H9 (cell line): ENCODE measurements at regions not wholly inside any gene's neighbourhood (a gene's known extent, or its start where the extent isn't known, plus 50 kb on each side); places are given as distances from the start of the nearest gene placed in this dataset.

Experiments
- DNase-seq: peaks from one replicate; pipeline ENCODE4 v3.0.0-alpha.2; 2017
- H2AFZ ChIP-seq: one replicate; pipeline ENCODE4 v1.6.1; 2013; ENCODE audit warnings: mild to moderate bottlenecking, low read length, control low read depth, moderate library complexity
- H2AK5ac ChIP-seq: 2 replicates; pipeline ENCODE4 v1.6.1; 2013; ENCODE audit warnings: low read length, control low read depth, mixed read lengths; ENCODE audit not compliant: insufficient read length
- H2BK120ac ChIP-seq: one replicate; pipeline ENCODE4 v1.6.1; 2013; ENCODE audit warnings: low read depth, mild to moderate bottlenecking, low read length, control low read depth, inconsistent platforms; ENCODE audit not compliant: poor library complexity, severe bottlenecking
- H2BK12ac ChIP-seq: 2 replicates; pipeline ENCODE4 v1.6.1; 2013; ENCODE audit warnings: low read length, control low read depth, mixed read lengths, low read depth; ENCODE audit not compliant: insufficient read length
- H2BK15ac ChIP-seq: 2 replicates; pipeline ENCODE4 v1.6.1; 2013; ENCODE audit warnings: low read depth, low read length, control low read depth
- H2BK20ac ChIP-seq: one replicate; pipeline ENCODE4 v1.6.1; 2013; ENCODE audit warnings: low read depth, mild to moderate bottlenecking, low read length, control low read depth, inconsistent platforms; ENCODE audit not compliant: poor library complexity, severe bottlenecking
- H2BK5ac ChIP-seq: 2 replicates; pipeline ENCODE4 v1.6.1; 2013; ENCODE audit warnings: low read length, control low read depth, mixed read lengths; ENCODE audit not compliant: insufficient read length
- H3K14ac ChIP-seq: 2 replicates; pipeline ENCODE4 v1.6.1; 2013; ENCODE audit warnings: low read length, control low read depth; ENCODE audit not compliant: insufficient read depth
- H3K18ac ChIP-seq: 2 replicates; pipeline ENCODE4 v1.6.1; 2013; ENCODE audit warnings: low read depth, mild to moderate bottlenecking, mixed read lengths, low read length, control low read depth; ENCODE audit not compliant: insufficient read length
- H3K23ac ChIP-seq: 2 replicates; pipeline ENCODE4 v1.6.1; 2013; ENCODE audit warnings: low read length, control low read depth, mixed read lengths, low read depth; ENCODE audit not compliant: insufficient read length
- H3K23me2 ChIP-seq: 2 replicates; pipeline ENCODE4 v1.6.1; 2013; ENCODE audit warnings: low read depth, mild to moderate bottlenecking, mixed read lengths, low read length, control low read depth; ENCODE audit not compliant: insufficient read length, poor library complexity, severe bottlenecking
- H3K27ac ChIP-seq: 2 replicates; pipeline ENCODE4 v1.5.1; 2013; ENCODE audit warnings: low read length, control low read depth, mixed read lengths, low read depth; ENCODE audit not compliant: insufficient read length
- H3K27me3 ChIP-seq: 2 replicates; pipeline ENCODE4 v1.6.1; 2013; ENCODE audit warnings: low read length, control low read depth, inconsistent platforms; ENCODE audit not compliant: insufficient read depth
- H3K4ac ChIP-seq: 2 replicates; pipeline ENCODE4 v1.6.1; 2013; ENCODE audit warnings: low read depth, mild to moderate bottlenecking, control low read depth, inconsistent platforms, low read length, moderate library complexity
- H3K4me1 ChIP-seq: 2 replicates; pipeline ENCODE4 v1.6.1; 2013; ENCODE audit warnings: low read length, control low read depth, inconsistent platforms; ENCODE audit not compliant: insufficient read depth
- H3K4me2 ChIP-seq: 2 replicates; pipeline ENCODE4 v1.6.1; 2013; ENCODE audit warnings: low read length, control low read depth, mixed read lengths; ENCODE audit not compliant: insufficient read length, insufficient read depth
- H3K56ac ChIP-seq: 2 replicates; pipeline ENCODE4 v1.6.1; 2013; ENCODE audit warnings: low read depth, mild to moderate bottlenecking, mixed read lengths, low read length, control low read depth; ENCODE audit not compliant: insufficient read length
- H3K79me1 ChIP-seq: 2 replicates; pipeline ENCODE4 v1.6.1; 2013; ENCODE audit warnings: low read depth, mild to moderate bottlenecking, moderate library complexity, low read length, control low read depth, inconsistent platforms; ENCODE audit not compliant: insufficient read depth, poor library complexity, severe bottlenecking
- H3K79me2 ChIP-seq: 2 replicates; pipeline ENCODE4 v1.6.1; 2013; ENCODE audit warnings: low read length, control low read depth, inconsistent platforms; ENCODE audit not compliant: insufficient read depth
- H3K9ac ChIP-seq: 2 replicates; pipeline ENCODE4 v1.6.1; 2013; ENCODE audit warnings: low read length, control low read depth, mixed read lengths; ENCODE audit not compliant: insufficient read length; ENCODE audit errors: extremely low read depth
- H3K9me3 ChIP-seq: one replicate; pipeline ENCODE4 v1.6.1; 2013; ENCODE audit warnings: low read depth, low read length, inconsistent platforms; ENCODE audit not compliant: control insufficient read depth
- H3T11ph ChIP-seq: one replicate; pipeline ENCODE4 v1.6.1; 2013; ENCODE audit warnings: mild to moderate bottlenecking, low read length, control low read depth, inconsistent platforms
- H4K20me1 ChIP-seq: one replicate; pipeline ENCODE4 v1.6.1; 2013; ENCODE audit not compliant: control insufficient read depth, insufficient read length, insufficient read depth
- H4K5ac ChIP-seq: 2 replicates; pipeline ENCODE4 v1.6.1; 2013; ENCODE audit warnings: low read depth, mild to moderate bottlenecking, mixed read lengths, low read length, control low read depth; ENCODE audit not compliant: insufficient read length
- H4K8ac ChIP-seq: replicated peaks from 2 replicates; pipeline ENCODE4 v1.6.1; 2013; ENCODE audit warnings: low read length, control low read depth, mixed read lengths, low read depth; ENCODE audit not compliant: insufficient read length
- H4K91ac ChIP-seq: 2 replicates; pipeline ENCODE4 v1.6.1; 2013; ENCODE audit warnings: low read depth, mild to moderate bottlenecking, moderate library complexity, mixed read lengths, low read length, control low read depth; ENCODE audit not compliant: insufficient read length
- H3K27ac Mint-ChIP-seq, 3 experiments: 2 replicates in 2 of 3; 3 replicates in 1 of 3; pipeline ENCODE4 v1.8.0; 2020 to 2021; ENCODE audit warnings: mixed read lengths in 3 of 3, mild to moderate bottlenecking in 1 of 3, moderate library complexity in 1 of 3
- H3K27me3 Mint-ChIP-seq: 2 replicates; pipeline ENCODE4 v1.8.0; 2021; ENCODE audit warnings: low read depth, mild to moderate bottlenecking, moderate library complexity, mixed read lengths
- H3K36me3 Mint-ChIP-seq, 3 experiments: 2 replicates in 2 of 3; 3 replicates in 1 of 3; pipeline ENCODE4 v1.8.0; 2020 to 2021; ENCODE audit warnings: low read depth in 3 of 3, mixed read lengths in 3 of 3; ENCODE audit not compliant: insufficient read depth in 1 of 3
- H3K4me1 Mint-ChIP-seq, 2 experiments: 2 replicates each; pipeline ENCODE4 v1.8.0; 2020; ENCODE audit warnings: mixed read lengths in 2 of 2
- H3K4me3 Mint-ChIP-seq, 2 experiments: 2 replicates in 1 of 2; 3 replicates in 1 of 2; pipeline ENCODE4 v1.8.0; 2020 to 2021; ENCODE audit warnings: mild to moderate bottlenecking in 2 of 2, mixed read lengths in 2 of 2, moderate library complexity in 1 of 2
- H3K9me3 Mint-ChIP-seq, 2 experiments: 2 replicates in 1 of 2; 3 replicates in 1 of 2; pipeline ENCODE4 v1.8.0; 2020; ENCODE audit warnings: mild to moderate bottlenecking in 2 of 2, mixed read lengths in 2 of 2, moderate library complexity in 1 of 2
- CTCF ChIP-seq: fragments of 200-600 bp; sonication (generic); conservative IDR thresholded peaks from 3 replicates; pipeline ENCODE4 v1.8.0; 2021; ENCODE audit warnings: antibody characterized with exemption, mild to moderate bottlenecking
- WGBS: extraction: QIAGEN DNeasy Blood & Tissue Kit; methylation state at CpG from one replicate; pipeline ENCODE4 v1.1.7; 2013; ENCODE audit warnings: missing lambda C conversion rate, low lambda C conversion rate, mixed read lengths; ENCODE audit not compliant: insufficient read length; ENCODE audit errors: extremely low coverage; 5-methylcytosine and 5-hydroxymethylcytosine counted together

- Histone ChIP-seq H3K79me2 (no peaks in the 10 kb centered on the region; the same call in 1 of the 2 replicates), H2BK120ac (no peak overlapping the region), H3K9ac (no peak overlapping the region), H3K79me1 (no peaks in the 10 kb centered on the region), H3T11ph (no peak overlapping the region), H3K4me1 (peaks cover 25% of the 10 kb centered on the region; the same call in 1 of the 2 replicates), H3K9me3 (no peaks in the 10 kb centered on the region), H2BK15ac (no peak overlapping the region), H2BK20ac (no peak overlapping the region), H3K27me3 (no peaks in the 10 kb centered on the region; the same call in 1 of the 2 replicates), H4K5ac (no peak overlapping the region), H2BK5ac (no peak overlapping the region), H2AFZ (no peak overlapping the region), H2AK5ac (no peak overlapping the region), H3K4me2 (peak overlapping the region; percentile 51), H4K8ac (no peak overlapping the region), H3K56ac (no peak overlapping the region), H3K23ac (no peak overlapping the region), H4K91ac (no peak overlapping the region), H3K23me2 (peaks cover 6% of the 10 kb centered on the region), H3K14ac (no peak overlapping the region), H3K18ac (no peak overlapping the region), H3K4ac (no peak overlapping the region), H2BK12ac (no peak overlapping the region), H3K27ac (no peak overlapping the region), H4K20me1 (no peaks in the 10 kb centered on the region)
- no peak for DNase-seq
- peak overlapping the region; percentile 19 to 69; a peak in 3 of 5 replicates for H3K4me3 Mint-ChIP-seq
- peaks cover 3 to 21% (median 20%) of the 10 kb centered on the region in 3 experiments; a peak in 6 of 7 replicates for H3K36me3 Mint-ChIP-seq
- peaks cover 92% of the 10 kb centered on the region in 2 experiments for H3K4me1 Mint-ChIP-seq
- H3K27me3 Mint-ChIP-seq: no peaks in the 10 kb centered on the region; the same call in 1 of the 2 replicates
- H3K9me3 Mint-ChIP-seq: no peaks in the 10 kb centered on the region; a peak in 1 of 5 replicates
- no CpG with 5 or more reads among the region's 3 CpGs for WGBS
- peak overlapping the region in 1 of 3 experiments; percentile 86; a peak in 2 of 7 replicates for H3K27ac Mint-ChIP-seq
- no peak for TF ChIP-seq CTCF
Measured at GRCh38 chr1:209431402-209431801, 152.1 kb upstream of the CAMK1G start.
